Neural cell (in vitro differentiated cells): ENCODE measurements at regions not wholly inside any gene's neighbourhood (a gene's known extent, or its start where the extent isn't known, plus 50 kb on each side); places are given as distances from the start of the nearest gene placed in this dataset.

ENCODE experiments used
- H2AFZ ChIP-seq: fragments of 200-600, 300-800 bp; sonication (generic), shearing (Covaris generic); 2 replicates; pipeline ENCODE4 v1.6.0; 2014; ENCODE audit warnings: low read depth, mild to moderate bottlenecking, antibody characterized with exemption, low read length, moderate library complexity
- H3F3A ChIP-seq: fragments of 200-600 bp; shearing (Covaris generic); 2 replicates; pipeline ENCODE4 v1.6.1; 2016; ENCODE audit warnings: mild to moderate bottlenecking, moderate library complexity, mixed read lengths, antibody characterized with exemption, low read length; ENCODE audit not compliant: insufficient read depth, poor library complexity, severe bottlenecking
- H3K27ac ChIP-seq: fragments of 200-600, 300-800 bp; sonication (generic), shearing (Covaris generic); 2 replicates; pipeline ENCODE4 v1.5.1; 2014; ENCODE audit warnings: mild to moderate bottlenecking, low read length, moderate library complexity
- H3K27me3 ChIP-seq: fragments of 300-800, 200-600 bp; sonication (generic), shearing (Covaris generic); 2 replicates; pipeline ENCODE4 v1.6.0; 2014; ENCODE audit warnings: mild to moderate bottlenecking, low read depth, low read length, moderate library complexity; ENCODE audit not compliant: insufficient read depth
- H3K36me3 ChIP-seq: fragments of 300-800, 200-600 bp; sonication (generic), shearing (Covaris generic); 2 replicates; pipeline ENCODE4 v1.5.1; 2014; ENCODE audit warnings: mild to moderate bottlenecking, antibody characterized with exemption, low read length, moderate library complexity; ENCODE audit not compliant: insufficient read depth
- H3K4me2 ChIP-seq: fragments of 300-800, 200-600 bp; sonication (generic), shearing (Covaris generic); 2 replicates; pipeline ENCODE4 v1.6.0; 2014; ENCODE audit warnings: mild to moderate bottlenecking, low read length
- H3K4me3 ChIP-seq: fragments of 300-800, 200-600 bp; sonication (generic), shearing (Covaris generic); 2 replicates; pipeline ENCODE4 v1.5.1; 2014; ENCODE audit warnings: mild to moderate bottlenecking, low read length, moderate library complexity
- H3K79me2 ChIP-seq: fragments of 200-600 bp; shearing (Covaris generic); replicated peaks from 2 replicates; pipeline ENCODE4 v1.6.0; 2014; ENCODE audit warnings: mild to moderate bottlenecking, low read length, moderate library complexity; ENCODE audit not compliant: insufficient read depth
- H3K9ac ChIP-seq: fragments of 300-800, 200-600 bp; sonication (generic), shearing (Covaris generic); 2 replicates; pipeline ENCODE4 v1.6.1; 2016; ENCODE audit warnings: mild to moderate bottlenecking, low read length, mixed read lengths
- H3K9me2 ChIP-seq: fragments of 200-600 bp; shearing (Covaris generic); 2 replicates; pipeline ENCODE4 v1.6.1; 2016; ENCODE audit warnings: mild to moderate bottlenecking, low read length, mixed read lengths; ENCODE audit not compliant: insufficient read depth
- H3K9me3 ChIP-seq: fragments of 200-600, 300-800 bp; sonication (generic), shearing (Covaris generic); 2 replicates; pipeline ENCODE4 v1.6.1; 2016; ENCODE audit warnings: mild to moderate bottlenecking, mixed run types, low read length, moderate library complexity, mixed read lengths
- H4K20me1 ChIP-seq: fragments of 200-600 bp; shearing (Covaris generic); 2 replicates; pipeline ENCODE4 v1.6.1; 2016; ENCODE audit warnings: mild to moderate bottlenecking, mixed run types; ENCODE audit not compliant: insufficient read depth
- CTCF ChIP-seq: fragments of 450-650 bp; IDR thresholded peaks from 2 replicates; pipeline ENCODE4 v1.5.1; 2014; ENCODE audit warnings: antibody characterized with exemption, mild to moderate bottlenecking, moderate library complexity; ENCODE audit not compliant: poor library complexity, severe bottlenecking
- EP300 ChIP-seq: fragments of 450-650 bp; conservative IDR thresholded peaks from 2 replicates; pipeline ENCODE4 v1.6.1; 2014; ENCODE audit warnings: antibody characterized with exemption, mild to moderate bottlenecking, moderate library complexity; ENCODE audit not compliant: poor library complexity, severe bottlenecking
- EZH2 ChIP-seq: fragments of 200-600, 300-800 bp; shearing (Covaris generic), sonication (generic); IDR thresholded peaks from 2 replicates; pipeline ENCODE4 v1.6.1; 2014; ENCODE audit warnings: antibody characterized with exemption, low read length, borderline replicate concordance, mild to moderate bottlenecking; ENCODE audit not compliant: insufficient read depth, poor library complexity, severe bottlenecking
- MXI1 ChIP-seq: fragments of 450-650 bp; conservative IDR thresholded peaks from 2 replicates; pipeline ENCODE4 v1.6.1; 2014; ENCODE audit warnings: antibody characterized with exemption, mild to moderate bottlenecking; ENCODE audit not compliant: poor library complexity, severe bottlenecking
- POLR2AphosphoS5 ChIP-seq: IDR thresholded peaks from 2 replicates; pipeline ENCODE4 v1.6.1; 2012
- RAD21 ChIP-seq: fragments of 450-650 bp; conservative IDR thresholded peaks from 2 replicates; pipeline ENCODE4 v1.6.1; 2014; ENCODE audit warnings: antibody characterized with exemption, mild to moderate bottlenecking, moderate library complexity
- REST ChIP-seq: IDR thresholded peaks from 2 replicates; pipeline ENCODE4 v1.6.1; 2012; ENCODE audit warnings: borderline replicate concordance
- SMC3 ChIP-seq: fragments of 450-650 bp; conservative IDR thresholded peaks from 2 replicates; pipeline ENCODE4 v1.6.1; 2014; ENCODE audit warnings: antibody characterized with exemption, mild to moderate bottlenecking, moderate library complexity; ENCODE audit not compliant: poor library complexity
- TAF1 ChIP-seq: IDR thresholded peaks from 2 replicates; pipeline ENCODE4 v1.6.1; 2012; ENCODE audit warnings: low read depth

DNA sequence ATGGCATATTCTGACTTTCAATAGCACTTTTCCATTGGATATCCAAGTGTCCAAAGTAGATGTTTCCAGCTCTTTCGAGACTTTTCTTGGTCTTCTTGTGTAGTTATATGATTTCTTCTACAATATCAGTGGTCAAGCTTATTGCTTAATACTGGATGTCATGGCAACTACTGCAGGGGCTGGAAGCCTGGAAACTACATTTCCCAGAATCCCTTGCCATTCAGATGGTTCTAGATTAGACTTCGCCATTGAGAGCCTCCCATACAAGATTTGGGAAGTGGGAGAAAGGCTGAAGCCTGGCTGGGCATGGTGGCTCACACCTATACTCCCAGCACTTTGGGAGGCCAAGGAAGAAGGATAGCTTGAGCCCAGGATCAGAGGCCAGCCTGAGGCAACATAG, 153.6 kb downstream of the C16orf95 start:
- no peak overlapping the region for H3K4me3 ChIP-seq
- H3K27ac ChIP-seq, result no peak overlapping the region
- H3F3A ChIP-seq, result no peaks in the 10 kb centered on the region
- no peak overlapping the region for H2AFZ ChIP-seq
- no peak overlapping the region for H3K9ac ChIP-seq
- H3K79me2 ChIP-seq, result no peaks in the 10 kb centered on the region
- H4K20me1 ChIP-seq, result no peaks in the 10 kb centered on the region
- no peak overlapping the region for H3K4me2 ChIP-seq
- no peaks in the 10 kb centered on the region for H3K9me2 ChIP-seq
- H3K27me3 ChIP-seq, result no peaks in the 10 kb centered on the region
- no peaks in the 10 kb centered on the region for H3K9me3 ChIP-seq
- H3K36me3 ChIP-seq, result no peaks in the 10 kb centered on the region
- TF ChIP-seq POLR2AphosphoS5 (no peak), EP300 (no peak), CTCF (no peak), EZH2 (no peak), TAF1 (no peak), MXI1 (no peak), SMC3 (no peak)

DNA sequence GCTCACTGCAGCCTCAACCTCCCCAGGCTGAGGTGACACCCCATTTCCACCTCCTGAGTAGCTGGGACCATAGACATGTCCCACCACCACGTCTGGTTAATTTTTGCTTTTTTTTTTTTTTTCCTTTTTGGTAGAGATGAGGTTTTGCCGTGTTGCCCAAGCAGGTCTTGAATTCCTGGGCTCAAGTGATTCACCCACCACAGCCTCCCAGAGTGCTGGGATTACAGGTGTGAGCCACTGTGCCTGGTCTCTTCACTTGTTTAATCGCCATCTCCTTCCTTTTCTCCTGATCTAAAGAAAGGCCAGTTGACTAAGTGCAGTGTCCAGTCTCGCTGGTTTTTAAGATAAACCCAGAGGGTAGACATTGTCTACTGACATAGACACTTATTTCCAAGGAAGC, 152.0 kb downstream of the C16orf95 start:
- H3K4me3 ChIP-seq, result no peak overlapping the region
- H3K36me3 ChIP-seq, result no peaks in the 10 kb centered on the region
- TF ChIP-seq EZH2 (no peak), POLR2AphosphoS5 (no peak), TAF1 (no peak), CTCF (no peak), EP300 (no peak), REST (no peak), RAD21 (no peak), MXI1 (no peak), SMC3 (no peak)
- no peak overlapping the region for H3K9ac ChIP-seq
- H3K79me2 ChIP-seq, result no peaks in the 10 kb centered on the region
- H3K27me3 ChIP-seq, result no peaks in the 10 kb centered on the region
- H3K9me3 ChIP-seq, result no peaks in the 10 kb centered on the region
- H2AFZ ChIP-seq, result no peak overlapping the region
- H3K9me2 ChIP-seq, result no peaks in the 10 kb centered on the region
- H3K4me2 ChIP-seq, result no peak overlapping the region
- no peaks in the 10 kb centered on the region for H3F3A ChIP-seq
- no peak overlapping the region for H3K27ac ChIP-seq
- no peaks in the 10 kb centered on the region for H4K20me1 ChIP-seq
